CD4-positive, alpha-beta T cell treated with Interleukin-15 for 4 hours (primary cell): ENCODE measurements at regions not wholly inside any gene's neighbourhood (a gene's known extent, or its start where the extent isn't known, plus 50 kb on each side); places are given as distances from the start of the nearest gene placed in this dataset.
"Not testable (repeated sequence)": the region's sequence is repeated elsewhere in the genome, so short reads cannot be mapped to it uniquely, and the experiment has no call there.

Source experiments
- DNase-seq: peaks from one replicate; pipeline ENCODE4 v3.0.0-alpha.2; 2020; ENCODE audit warnings: low spot score

- no peak for DNase-seq
Observed at GRCh38 chr6:113758214-113758613, 98.9 kb upstream of the MARCKS start.

- DNase-seq, result no peak
Observed at GRCh38 chr6:113758826-113759574, 98.1 kb upstream of the MARCKS start.

GRCh38 chr6:113762641-113763040, 94.5 kb upstream of the MARCKS start:
- DNase-seq, result no peak

GRCh38 chr6:113763311-113763766, 93.8 kb upstream of the MARCKS start:
- DNase-seq, result no peak

- DNase-seq, result no peak
Observed at GRCh38 chr6:113763876-113764275, 93.3 kb upstream of the MARCKS start.

- DNase-seq, result no peak
Observed at GRCh38 chr6:113765909-113766308, 91.2 kb upstream of the MARCKS start.

GRCh38 chr6:113767985-113768384, 89.2 kb upstream of the MARCKS start:
- DNase-seq, result no peak

- no peak for DNase-seq
Observed at GRCh38 chr6:113772961-113773360, 84.2 kb upstream of the MARCKS start.

GRCh38 chr6:113774127-113774825, 82.9 kb upstream of the MARCKS start:
- DNase-seq, result no peak

GRCh38 chr6:113776998-113777397, 80.1 kb upstream of the MARCKS start:
- no peak for DNase-seq

- no peak for DNase-seq
Observed at GRCh38 chr6:113777601-113778000, 79.5 kb upstream of the MARCKS start.

GRCh38 chr6:113779656-113780055, 77.5 kb upstream of the MARCKS start:
- no peak for DNase-seq

- no peak for DNase-seq
Observed at GRCh38 chr6:113782636-113783035, 74.5 kb upstream of the MARCKS start.

GRCh38 chr6:113786168-113786567, 71.0 kb upstream of the MARCKS start:
- no peak for DNase-seq

GRCh38 chr6:113788586-113788985, 68.6 kb upstream of the MARCKS start:
- no peak for DNase-seq

- DNase-seq, result not testable (repeated sequence)
Observed at GRCh38 chr6:113791225-113791624, 65.9 kb upstream of the MARCKS start.

GRCh38 chr6:113795371-113795770, 61.8 kb upstream of the MARCKS start:
- DNase-seq, result not testable (repeated sequence)

GRCh38 chr6:113796038-113796437, 61.1 kb upstream of the MARCKS start:
- no peak for DNase-seq

GRCh38 chr6:113802779-113803178, 54.4 kb upstream of the MARCKS start:
- DNase-seq, result no peak

GRCh38 chr6:113805173-113805790, 51.9 kb upstream of the MARCKS start:
- no peak for DNase-seq

GRCh38 chr6:113805811-113806495, 51.2 kb upstream of the MARCKS start:
- no peak for DNase-seq
